H9 (cell line): ENCODE measurements at regions not wholly inside any gene's neighbourhood (a gene's known extent, or its start where the extent isn't known, plus 50 kb on each side); places are given as distances from the start of the nearest gene placed in this dataset.

Experiments used
- DNase-seq: peaks from one replicate; pipeline ENCODE4 v3.0.0-alpha.2; 2017
- H2AFZ ChIP-seq: one replicate; pipeline ENCODE4 v1.6.1; 2013; ENCODE audit warnings: mild to moderate bottlenecking, low read length, control low read depth, moderate library complexity
- H2AK5ac ChIP-seq: 2 replicates; pipeline ENCODE4 v1.6.1; 2013; ENCODE audit warnings: low read length, control low read depth, mixed read lengths; ENCODE audit not compliant: insufficient read length
- H2BK120ac ChIP-seq: one replicate; pipeline ENCODE4 v1.6.1; 2013; ENCODE audit warnings: low read depth, mild to moderate bottlenecking, low read length, control low read depth, inconsistent platforms; ENCODE audit not compliant: poor library complexity, severe bottlenecking
- H2BK12ac ChIP-seq: 2 replicates; pipeline ENCODE4 v1.6.1; 2013; ENCODE audit warnings: low read length, control low read depth, mixed read lengths, low read depth; ENCODE audit not compliant: insufficient read length
- H2BK15ac ChIP-seq: 2 replicates; pipeline ENCODE4 v1.6.1; 2013; ENCODE audit warnings: low read depth, low read length, control low read depth
- H2BK20ac ChIP-seq: one replicate; pipeline ENCODE4 v1.6.1; 2013; ENCODE audit warnings: low read depth, mild to moderate bottlenecking, low read length, control low read depth, inconsistent platforms; ENCODE audit not compliant: poor library complexity, severe bottlenecking
- H2BK5ac ChIP-seq: 2 replicates; pipeline ENCODE4 v1.6.1; 2013; ENCODE audit warnings: low read length, control low read depth, mixed read lengths; ENCODE audit not compliant: insufficient read length
- H3K14ac ChIP-seq: 2 replicates; pipeline ENCODE4 v1.6.1; 2013; ENCODE audit warnings: low read length, control low read depth; ENCODE audit not compliant: insufficient read depth
- H3K18ac ChIP-seq: 2 replicates; pipeline ENCODE4 v1.6.1; 2013; ENCODE audit warnings: low read depth, mild to moderate bottlenecking, mixed read lengths, low read length, control low read depth; ENCODE audit not compliant: insufficient read length
- H3K23ac ChIP-seq: 2 replicates; pipeline ENCODE4 v1.6.1; 2013; ENCODE audit warnings: low read length, control low read depth, mixed read lengths, low read depth; ENCODE audit not compliant: insufficient read length
- H3K23me2 ChIP-seq: 2 replicates; pipeline ENCODE4 v1.6.1; 2013; ENCODE audit warnings: low read depth, mild to moderate bottlenecking, mixed read lengths, low read length, control low read depth; ENCODE audit not compliant: insufficient read length, poor library complexity, severe bottlenecking
- H3K27ac ChIP-seq: 2 replicates; pipeline ENCODE4 v1.5.1; 2013; ENCODE audit warnings: low read length, control low read depth, mixed read lengths, low read depth; ENCODE audit not compliant: insufficient read length
- H3K27me3 ChIP-seq: 2 replicates; pipeline ENCODE4 v1.6.1; 2013; ENCODE audit warnings: low read length, control low read depth, inconsistent platforms; ENCODE audit not compliant: insufficient read depth
- H3K4ac ChIP-seq: 2 replicates; pipeline ENCODE4 v1.6.1; 2013; ENCODE audit warnings: low read depth, mild to moderate bottlenecking, control low read depth, inconsistent platforms, low read length, moderate library complexity
- H3K4me1 ChIP-seq: 2 replicates; pipeline ENCODE4 v1.6.1; 2013; ENCODE audit warnings: low read length, control low read depth, inconsistent platforms; ENCODE audit not compliant: insufficient read depth
- H3K4me2 ChIP-seq: 2 replicates; pipeline ENCODE4 v1.6.1; 2013; ENCODE audit warnings: low read length, control low read depth, mixed read lengths; ENCODE audit not compliant: insufficient read length, insufficient read depth
- H3K56ac ChIP-seq: 2 replicates; pipeline ENCODE4 v1.6.1; 2013; ENCODE audit warnings: low read depth, mild to moderate bottlenecking, mixed read lengths, low read length, control low read depth; ENCODE audit not compliant: insufficient read length
- H3K79me1 ChIP-seq: 2 replicates; pipeline ENCODE4 v1.6.1; 2013; ENCODE audit warnings: low read depth, mild to moderate bottlenecking, moderate library complexity, low read length, control low read depth, inconsistent platforms; ENCODE audit not compliant: insufficient read depth, poor library complexity, severe bottlenecking
- H3K79me2 ChIP-seq: 2 replicates; pipeline ENCODE4 v1.6.1; 2013; ENCODE audit warnings: low read length, control low read depth, inconsistent platforms; ENCODE audit not compliant: insufficient read depth
- H3K9ac ChIP-seq: 2 replicates; pipeline ENCODE4 v1.6.1; 2013; ENCODE audit warnings: low read length, control low read depth, mixed read lengths; ENCODE audit not compliant: insufficient read length; ENCODE audit errors: extremely low read depth
- H3K9me3 ChIP-seq: one replicate; pipeline ENCODE4 v1.6.1; 2013; ENCODE audit warnings: low read depth, low read length, inconsistent platforms; ENCODE audit not compliant: control insufficient read depth
- H3T11ph ChIP-seq: one replicate; pipeline ENCODE4 v1.6.1; 2013; ENCODE audit warnings: mild to moderate bottlenecking, low read length, control low read depth, inconsistent platforms
- H4K20me1 ChIP-seq: one replicate; pipeline ENCODE4 v1.6.1; 2013; ENCODE audit not compliant: control insufficient read depth, insufficient read length, insufficient read depth
- H4K5ac ChIP-seq: 2 replicates; pipeline ENCODE4 v1.6.1; 2013; ENCODE audit warnings: low read depth, mild to moderate bottlenecking, mixed read lengths, low read length, control low read depth; ENCODE audit not compliant: insufficient read length
- H4K8ac ChIP-seq: replicated peaks from 2 replicates; pipeline ENCODE4 v1.6.1; 2013; ENCODE audit warnings: low read length, control low read depth, mixed read lengths, low read depth; ENCODE audit not compliant: insufficient read length
- H4K91ac ChIP-seq: 2 replicates; pipeline ENCODE4 v1.6.1; 2013; ENCODE audit warnings: low read depth, mild to moderate bottlenecking, moderate library complexity, mixed read lengths, low read length, control low read depth; ENCODE audit not compliant: insufficient read length
- H3K27ac Mint-ChIP-seq, 3 experiments: 2 replicates in 2 of 3; 3 replicates in 1 of 3; pipeline ENCODE4 v1.8.0; 2020 to 2021; ENCODE audit warnings: mixed read lengths in 3 of 3, mild to moderate bottlenecking in 1 of 3, moderate library complexity in 1 of 3
- H3K27me3 Mint-ChIP-seq: 2 replicates; pipeline ENCODE4 v1.8.0; 2021; ENCODE audit warnings: low read depth, mild to moderate bottlenecking, moderate library complexity, mixed read lengths
- H3K36me3 Mint-ChIP-seq, 3 experiments: 2 replicates in 2 of 3; 3 replicates in 1 of 3; pipeline ENCODE4 v1.8.0; 2020 to 2021; ENCODE audit warnings: low read depth in 3 of 3, mixed read lengths in 3 of 3; ENCODE audit not compliant: insufficient read depth in 1 of 3
- H3K4me1 Mint-ChIP-seq, 2 experiments: 2 replicates each; pipeline ENCODE4 v1.8.0; 2020; ENCODE audit warnings: mixed read lengths in 2 of 2
- H3K4me3 Mint-ChIP-seq, 2 experiments: 2 replicates in 1 of 2; 3 replicates in 1 of 2; pipeline ENCODE4 v1.8.0; 2020 to 2021; ENCODE audit warnings: mild to moderate bottlenecking in 2 of 2, mixed read lengths in 2 of 2, moderate library complexity in 1 of 2
- H3K9me3 Mint-ChIP-seq, 2 experiments: 2 replicates in 1 of 2; 3 replicates in 1 of 2; pipeline ENCODE4 v1.8.0; 2020; ENCODE audit warnings: mild to moderate bottlenecking in 2 of 2, mixed read lengths in 2 of 2, moderate library complexity in 1 of 2
- WGBS: extraction: QIAGEN DNeasy Blood & Tissue Kit; methylation state at CpG from one replicate; pipeline ENCODE4 v1.1.7; 2013; ENCODE audit warnings: missing lambda C conversion rate, low lambda C conversion rate, mixed read lengths; ENCODE audit not compliant: insufficient read length; ENCODE audit errors: extremely low coverage; 5-methylcytosine and 5-hydroxymethylcytosine counted together
- TF ChIP-seq, protein P1 (sequence below): fragments of 200-600 bp; sonication (generic); conservative IDR thresholded peaks from 3 replicates; pipeline ENCODE4 v1.8.0; 2021; ENCODE audit warnings: antibody characterized with exemption, mild to moderate bottlenecking

DNA sequence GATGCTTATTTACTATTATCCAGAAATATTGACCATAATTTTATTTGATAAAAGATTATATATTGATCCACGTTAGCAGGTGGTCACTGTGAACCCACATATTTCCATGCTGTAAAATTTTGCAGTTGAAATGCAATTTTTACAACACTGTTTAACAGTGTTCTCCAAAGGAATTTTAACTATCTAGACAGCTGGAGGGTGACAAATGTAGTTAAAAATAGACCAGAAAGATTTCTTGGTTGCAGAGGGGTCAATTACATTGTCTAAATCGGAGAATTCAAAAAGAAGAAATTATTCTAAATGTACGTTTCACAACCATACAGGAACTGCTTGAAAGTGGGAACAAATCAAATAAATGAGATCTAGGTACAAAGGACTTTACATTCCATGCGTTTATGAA, 625.2 kb upstream of the NCAM2 start:
- no peak overlapping the region for H4K8ac ChIP-seq
- no peak overlapping the region for H3K14ac ChIP-seq
- H2BK15ac ChIP-seq = no peak overlapping the region
- H3K79me2 ChIP-seq = no peaks in the 10 kb centered on the region
- no peaks in the 10 kb centered on the region for H3K4me1 ChIP-seq
- no peak overlapping the region for H2AFZ ChIP-seq
- H3K27me3 ChIP-seq = no peaks in the 10 kb centered on the region
- no peaks in the 10 kb centered on the region for H3K79me1 ChIP-seq
- no peaks in the 10 kb centered on the region for H4K20me1 ChIP-seq
- no peak overlapping the region for H3K4me2 ChIP-seq
- H3K27me3 Mint-ChIP-seq = peaks cover 1% of the 10 kb centered on the region; the same call in 1 of the 2 replicates
- no peak overlapping the region for H3K4ac ChIP-seq
- no peak overlapping the region for H3K4me3 Mint-ChIP-seq
- no peak overlapping the region for H2BK120ac ChIP-seq
- no peak overlapping the region for H3K23ac ChIP-seq
- no peak overlapping the region for H2BK12ac ChIP-seq
- H2BK20ac ChIP-seq = no peak overlapping the region
- no peak overlapping the region for H2BK5ac ChIP-seq
- no peak overlapping the region for H3K18ac ChIP-seq
- no peaks in the 10 kb centered on the region for H3K23me2 ChIP-seq
- H3K9me3 Mint-ChIP-seq = no peaks in the 10 kb centered on the region
- H3K27ac ChIP-seq = no peak overlapping the region
- H3T11ph ChIP-seq = no peak overlapping the region
- no peaks in the 10 kb centered on the region for H3K36me3 Mint-ChIP-seq
- no peak overlapping the region for H4K5ac ChIP-seq
- H4K91ac ChIP-seq = no peak overlapping the region
- no peaks in the 10 kb centered on the region for H3K9me3 ChIP-seq
- H3K56ac ChIP-seq = no peak overlapping the region
- TF ChIP-seq, protein P1, sequence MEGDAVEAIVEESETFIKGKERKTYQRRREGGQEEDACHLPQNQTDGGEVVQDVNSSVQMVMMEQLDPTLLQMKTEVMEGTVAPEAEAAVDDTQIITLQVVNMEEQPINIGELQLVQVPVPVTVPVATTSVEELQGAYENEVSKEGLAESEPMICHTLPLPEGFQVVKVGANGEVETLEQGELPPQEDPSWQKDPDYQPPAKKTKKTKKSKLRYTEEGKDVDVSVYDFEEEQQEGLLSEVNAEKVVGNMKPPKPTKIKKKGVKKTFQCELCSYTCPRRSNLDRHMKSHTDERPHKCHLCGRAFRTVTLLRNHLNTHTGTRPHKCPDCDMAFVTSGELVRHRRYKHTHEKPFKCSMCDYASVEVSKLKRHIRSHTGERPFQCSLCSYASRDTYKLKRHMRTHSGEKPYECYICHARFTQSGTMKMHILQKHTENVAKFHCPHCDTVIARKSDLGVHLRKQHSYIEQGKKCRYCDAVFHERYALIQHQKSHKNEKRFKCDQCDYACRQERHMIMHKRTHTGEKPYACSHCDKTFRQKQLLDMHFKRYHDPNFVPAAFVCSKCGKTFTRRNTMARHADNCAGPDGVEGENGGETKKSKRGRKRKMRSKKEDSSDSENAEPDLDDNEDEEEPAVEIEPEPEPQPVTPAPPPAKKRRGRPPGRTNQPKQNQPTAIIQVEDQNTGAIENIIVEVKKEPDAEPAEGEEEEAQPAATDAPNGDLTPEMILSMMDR = no peak
- H3K4me1 Mint-ChIP-seq = peaks cover 0 to 3% of the 10 kb centered on the region in 2 experiments; a peak in 1 of 4 replicates
- WGBS = no CpG with 5 or more reads among the region's 4 CpGs
- no peak overlapping the region for H3K27ac Mint-ChIP-seq
- no peak for DNase-seq
- H2AK5ac ChIP-seq = no peak overlapping the region
- no peak overlapping the region for H3K9ac ChIP-seq
